SK-N-MC (cell line): ENCODE measurements at regions not wholly inside any gene's neighbourhood (a gene's known extent, or its start where the extent isn't known, plus 50 kb on each side); places are given as distances from the start of the nearest gene placed in this dataset.

Experiments
- DNase-seq: peaks from one replicate; pipeline ENCODE4 v3.0.0-alpha.2; 2011; ENCODE audit warnings: low read depth, low spot score
- H3K27ac ChIP-seq: fragments of 200-600 bp; sonication (generic); 2 replicates; pipeline ENCODE4 v1.5.1; 2016; ENCODE audit warnings: mixed run types
- H3K36me3 ChIP-seq: fragments of 200-600 bp; sonication (generic); 2 replicates; pipeline ENCODE4 v1.6.1; 2017; ENCODE audit warnings: antibody characterized with exemption, low read length, mixed read lengths; ENCODE audit not compliant: insufficient read depth
- H3K4me3 ChIP-seq: fragments of 200-600 bp; sonication (generic); 2 replicates; pipeline ENCODE4 v1.5.1; 2016
- H3K9ac ChIP-seq: fragments of 200-600 bp; sonication (generic); 2 replicates; pipeline ENCODE4 v1.8.0; 2017; ENCODE audit warnings: mixed run types, mixed read lengths; ENCODE audit not compliant: insufficient read length
- H3K9me3 ChIP-seq: fragments of 200-600 bp; sonication (generic); 2 replicates; pipeline ENCODE4 v1.6.1; 2017; ENCODE audit warnings: low read depth, mild to moderate bottlenecking, antibody characterized with exemption, low read length, moderate library complexity, mixed read lengths
- EZH2 ChIP-seq: fragments of 200-600 bp; sonication (generic); IDR thresholded peaks from one replicate; pipeline ENCODE4 v1.6.1; 2017; ENCODE audit warnings: antibody characterized with exemption
- FOXP2 ChIP-seq: optimal IDR thresholded peaks from 2 replicates; pipeline ENCODE3; 2011; ENCODE audit warnings: mild to moderate bottlenecking, moderate library complexity; ENCODE audit not compliant: insufficient read depth; ENCODE audit errors: extremely low read length, control extremely low read depth
- POLR2AphosphoS5 ChIP-seq: IDR thresholded peaks from 2 replicates; pipeline ENCODE4 v1.6.1; 2012; ENCODE audit warnings: mild to moderate bottlenecking, low read depth, low read length, borderline replicate concordance

DNA sequence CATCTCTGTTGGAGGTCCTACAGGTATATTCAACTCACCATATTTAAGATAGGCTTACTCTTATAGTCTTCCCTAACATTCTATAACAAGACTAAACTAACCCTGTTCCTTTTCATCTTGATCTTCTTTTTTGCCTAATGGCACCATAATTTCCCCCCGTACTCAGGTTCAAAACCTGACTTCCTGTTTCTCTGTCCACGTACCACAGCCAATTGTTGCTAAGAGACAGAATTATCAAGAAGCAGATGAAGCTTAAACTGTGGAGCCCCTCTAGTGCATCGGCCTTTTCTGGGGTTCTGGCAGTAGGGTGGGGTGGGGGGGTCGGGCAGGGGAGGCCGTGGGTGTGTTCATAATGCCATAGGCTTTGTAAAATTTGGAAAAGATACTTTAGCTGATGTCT, 109.2 kb downstream of the EVX1 start:
- no peak for DNase-seq
- Histone ChIP-seq H3K9ac (no peak overlapping the region), H3K27ac (no peak overlapping the region), H3K36me3 (no peaks in the 10 kb centered on the region), H3K9me3 (no peaks in the 10 kb centered on the region), H3K4me3 (no peak overlapping the region)
- no peak for TF ChIP-seq FOXP2
- TF ChIP-seq POLR2AphosphoS5, result no peak
- no peak for TF ChIP-seq EZH2

- Histone ChIP-seq H3K9ac (no peak overlapping the region), H3K27ac (no peak overlapping the region), H3K4me3 (no peak overlapping the region), H3K9me3 (no peaks in the 10 kb centered on the region), H3K36me3 (no peaks in the 10 kb centered on the region)
- DNase-seq, result peak; percentile 44
- TF ChIP-seq POLR2AphosphoS5, result no peak
- peak; percentile 32 for TF ChIP-seq FOXP2
Measured at GRCh38 chr7:27359181-27360125, 116.9 kb downstream of the EVX1 start.

DNA sequence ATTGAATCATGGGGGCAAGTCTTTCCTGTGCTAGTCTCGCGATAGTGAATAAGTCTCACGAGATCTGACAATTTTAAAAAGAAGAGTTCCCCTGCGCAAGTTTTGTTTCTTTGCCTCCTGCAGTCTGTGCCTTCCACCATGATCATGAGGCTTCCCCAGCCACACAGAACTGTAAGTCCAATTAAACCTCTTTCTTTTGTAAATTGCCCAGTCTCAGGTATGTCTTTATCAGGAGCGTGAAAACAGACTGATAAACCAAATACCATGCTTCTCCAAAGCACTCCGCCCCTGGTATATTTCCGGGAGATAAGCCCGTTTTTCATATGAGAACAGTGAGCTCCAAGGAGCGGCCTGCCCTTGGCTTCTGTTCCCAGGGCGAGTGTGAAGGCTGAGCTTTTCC, 118.9 kb downstream of the EVX1 start:
- no peak for DNase-seq
- Histone ChIP-seq H3K9ac (no peak overlapping the region), H3K27ac (no peak overlapping the region), H3K36me3 (no peaks in the 10 kb centered on the region), H3K4me3 (no peak overlapping the region), H3K9me3 (no peaks in the 10 kb centered on the region)
- TF ChIP-seq POLR2AphosphoS5 (no peak), EZH2 (no peak), FOXP2 (no peak)

DNA sequence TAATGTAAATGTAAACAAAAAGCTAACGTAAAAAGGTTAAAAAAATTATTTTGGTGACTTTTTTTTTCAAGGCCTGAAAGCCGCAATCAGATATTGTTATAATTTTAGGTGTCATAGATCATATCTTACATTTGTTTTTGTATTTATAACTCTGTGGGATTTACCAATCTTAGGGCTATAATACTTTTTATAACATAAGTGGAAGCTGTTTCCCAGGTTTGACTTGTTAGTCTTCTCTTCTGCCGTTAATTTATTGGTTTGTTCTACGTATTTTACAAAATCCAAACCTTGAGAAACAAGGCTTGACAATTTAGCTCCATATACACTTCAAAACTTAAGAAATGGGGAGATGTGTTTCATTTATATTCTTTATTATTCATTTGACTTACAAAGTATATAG, 119.4 kb downstream of the EVX1 start:
- Histone ChIP-seq H3K4me3 (no peak overlapping the region), H3K9ac (no peak overlapping the region), H3K9me3 (no peaks in the 10 kb centered on the region), H3K27ac (no peak overlapping the region), H3K36me3 (no peaks in the 10 kb centered on the region)
- no peak for DNase-seq
- TF ChIP-seq FOXP2 (no peak), EZH2 (no peak), POLR2AphosphoS5 (no peak)

DNA sequence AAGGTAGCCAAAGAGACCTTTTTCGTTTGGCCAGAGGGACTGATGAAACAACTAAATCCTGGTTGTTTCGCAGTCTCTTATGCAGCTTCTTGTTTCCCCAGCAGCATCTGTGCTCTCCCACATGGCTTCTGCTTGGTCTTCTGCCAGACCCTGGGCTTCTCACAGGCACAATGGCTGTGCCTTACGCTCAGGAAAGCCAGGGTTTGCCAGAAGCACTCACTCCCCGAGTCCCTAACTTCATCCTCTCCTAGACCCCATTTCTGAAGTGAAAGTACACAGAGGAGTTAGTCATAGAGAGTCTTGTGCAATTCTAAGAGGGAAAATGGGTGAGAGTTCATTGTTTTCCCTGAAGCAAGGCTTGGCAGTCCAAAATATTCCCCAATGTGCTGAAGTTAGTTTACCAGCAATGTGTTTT, 121.7 kb downstream of the EVX1 start:
- Histone ChIP-seq H3K9me3 (no peaks in the 10 kb centered on the region), H3K4me3 (no peak overlapping the region), H3K36me3 (no peaks in the 10 kb centered on the region), H3K9ac (no peak overlapping the region), H3K27ac (no peak overlapping the region)
- DNase-seq, result no peak
- TF ChIP-seq EZH2, result no peak
- TF ChIP-seq POLR2AphosphoS5, result no peak
- TF ChIP-seq FOXP2, result no peak

DNA sequence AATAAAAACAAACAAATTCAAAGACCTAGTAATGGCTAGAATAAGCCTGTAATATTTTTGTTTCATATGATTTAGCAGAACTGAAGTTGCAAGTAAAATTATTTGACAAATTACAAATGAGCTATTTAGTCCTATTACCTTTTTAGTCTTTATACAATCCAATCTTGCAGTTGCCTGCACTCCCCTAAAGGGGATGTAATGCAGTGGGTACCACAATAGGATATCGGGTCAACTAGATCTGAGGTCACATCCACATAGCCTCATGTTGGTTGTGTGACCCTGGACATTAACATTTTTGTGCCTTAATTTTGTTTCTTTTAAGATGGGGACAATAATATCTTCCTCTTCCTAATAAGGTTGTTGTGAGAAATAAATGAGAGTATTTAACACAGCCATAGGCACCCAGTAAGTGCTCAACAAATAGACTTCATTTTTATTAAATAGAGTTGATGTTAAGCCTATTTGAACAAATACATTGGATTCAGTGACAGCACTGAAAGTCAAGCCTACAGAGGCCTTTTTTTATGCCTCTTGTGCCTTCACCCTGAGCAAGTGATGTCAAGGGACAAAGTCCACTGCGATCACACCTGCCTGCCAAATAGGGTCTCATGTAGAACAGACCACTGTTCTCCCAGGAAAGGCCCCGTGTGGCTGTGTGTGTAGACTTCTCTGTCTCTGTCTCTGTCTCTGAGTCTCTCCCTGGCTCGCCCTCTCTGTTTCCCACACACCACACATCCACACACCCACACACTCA, 124.8 kb downstream of the EVX1 start:
- Histone ChIP-seq H3K27ac (no peak overlapping the region), H3K4me3 (no peak overlapping the region), H3K9ac (no peak overlapping the region), H3K9me3 (no peaks in the 10 kb centered on the region), H3K36me3 (no peaks in the 10 kb centered on the region)
- TF ChIP-seq POLR2AphosphoS5 (no peak), EZH2 (no peak), FOXP2 (no peak)
- DNase-seq, result no peak

DNA sequence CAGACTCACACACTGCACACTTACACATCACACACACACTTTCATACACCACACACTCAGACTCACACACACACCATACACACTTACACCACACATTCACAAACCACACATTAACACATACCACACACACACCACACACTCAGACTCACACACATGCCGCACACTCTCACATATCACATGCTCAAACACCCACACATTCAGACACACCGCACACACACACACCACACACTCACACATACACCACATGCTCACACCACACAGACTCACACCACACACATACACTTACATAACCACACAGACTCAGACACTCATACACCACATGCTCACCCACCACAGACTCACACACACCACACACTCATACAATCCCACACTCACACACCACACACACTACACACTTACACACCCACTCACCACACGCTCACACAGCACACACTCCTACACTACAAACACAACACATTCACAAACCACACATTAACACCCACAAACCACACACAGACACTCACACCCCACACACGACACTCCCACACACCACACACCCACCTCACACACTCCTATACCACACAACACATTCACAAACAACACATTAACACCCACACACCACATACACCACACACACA, 125.4 kb downstream of the EVX1 start:
- Histone ChIP-seq H3K4me3 (no peak overlapping the region), H3K27ac (no peak overlapping the region), H3K9ac (no peak overlapping the region), H3K9me3 (no peaks in the 10 kb centered on the region), H3K36me3 (no peaks in the 10 kb centered on the region)
- DNase-seq, result no peak
- TF ChIP-seq FOXP2 (no peak), POLR2AphosphoS5 (no peak), EZH2 (no peak)
